WERI-Rb-1 (cell line): ENCODE measurements at regions not wholly inside any gene's neighbourhood (a gene's known extent, or its start where the extent isn't known, plus 50 kb on each side); places are given as distances from the start of the nearest gene placed in this dataset.

Experiments used
- DNase-seq: peaks from one replicate; pipeline ENCODE4 v3.0.0-alpha.2; 2020
- H3K27ac ChIP-seq: fragments of 250-450 bp; sonication (Bioruptor Pico); 2 replicates; pipeline ENCODE4 v1.5.1; 2020; ENCODE audit warnings: mild to moderate bottlenecking, moderate library complexity
- H3K27me3 ChIP-seq: fragments of 250-450 bp; sonication (Bioruptor Pico); 2 replicates; pipeline ENCODE4 v1.5.1; 2021; ENCODE audit warnings: mild to moderate bottlenecking, low read depth, moderate library complexity; ENCODE audit not compliant: insufficient read depth, severe bottlenecking
- H3K36me3 ChIP-seq: fragments of 250-450 bp; sonication (Bioruptor Pico); 2 replicates; pipeline ENCODE4 v1.5.1; 2020; ENCODE audit warnings: mild to moderate bottlenecking, moderate library complexity
- H3K4me3 ChIP-seq: 2 replicates; pipeline ENCODE4 v1.5.1; 2011; ENCODE audit warnings: low read depth, mild to moderate bottlenecking, control low read depth, low read length
- H3K9me3 ChIP-seq: fragments of 250-450 bp; sonication (Bioruptor Pico); 2 replicates; pipeline ENCODE4 v1.5.1; 2021; ENCODE audit warnings: mild to moderate bottlenecking, moderate library complexity; ENCODE audit not compliant: severe bottlenecking
- CTCF ChIP-seq: IDR thresholded peaks from 2 replicates; pipeline ENCODE4 v1.5.1; 2011; ENCODE audit warnings: low read depth, mild to moderate bottlenecking, control low read depth, inconsistent platforms, low read length

GRCh38 chr9:79028101-79028500 lies 543.7 kb upstream of the TLE4 start:
- no peaks in the 10 kb centered on the region for H3K36me3 ChIP-seq
- DNase-seq: no peak
- no peak for TF ChIP-seq CTCF
- H3K4me3 ChIP-seq: no peak overlapping the region
- no peak overlapping the region for H3K27ac ChIP-seq
- H3K27me3 ChIP-seq: no peaks in the 10 kb centered on the region
- no peaks in the 10 kb centered on the region for H3K9me3 ChIP-seq

GRCh38 chr9:79034583-79034982 lies 537.2 kb upstream of the TLE4 start:
- Histone ChIP-seq H3K27me3 (no peaks in the 10 kb centered on the region), H3K9me3 (no peaks in the 10 kb centered on the region), H3K4me3 (no peak overlapping the region), H3K27ac (no peak overlapping the region), H3K36me3 (no peaks in the 10 kb centered on the region)
- no peak for TF ChIP-seq CTCF
- no peak for DNase-seq

- Histone ChIP-seq H3K36me3 (no peaks in the 10 kb centered on the region), H3K27ac (no peak overlapping the region), H3K27me3 (no peaks in the 10 kb centered on the region), H3K4me3 (no peak overlapping the region), H3K9me3 (no peaks in the 10 kb centered on the region)
- no peak for TF ChIP-seq CTCF
- DNase-seq: no peak
Observed at GRCh38 chr9:79037338-79037737, 534.4 kb upstream of the TLE4 start.

GRCh38 chr9:79040671-79041070 lies 531.1 kb upstream of the TLE4 start:
- Histone ChIP-seq H3K27ac (no peak overlapping the region), H3K9me3 (no peaks in the 10 kb centered on the region), H3K27me3 (no peaks in the 10 kb centered on the region), H3K4me3 (no peak overlapping the region), H3K36me3 (no peaks in the 10 kb centered on the region)
- no peak for TF ChIP-seq CTCF
- DNase-seq: no peak

GRCh38 chr9:79041266-79041665 lies 530.5 kb upstream of the TLE4 start:
- Histone ChIP-seq H3K36me3 (no peaks in the 10 kb centered on the region), H3K4me3 (no peak overlapping the region), H3K27ac (no peak overlapping the region), H3K27me3 (no peaks in the 10 kb centered on the region), H3K9me3 (no peaks in the 10 kb centered on the region)
- DNase-seq: no peak
- TF ChIP-seq CTCF: no peak

- H3K36me3 ChIP-seq: no peaks in the 10 kb centered on the region
- TF ChIP-seq CTCF: no peak
- H3K9me3 ChIP-seq: no peaks in the 10 kb centered on the region
Observed at GRCh38 chr9:79043916-79044315, 527.8 kb upstream of the TLE4 start.

More at GRCh38 chr9:79043916-79044315, 527.8 kb upstream of the TLE4 start:
- Histone ChIP-seq H3K4me3 (no peak overlapping the region), H3K27me3 (no peaks in the 10 kb centered on the region), H3K27ac (no peak overlapping the region)
- no peak for DNase-seq
